IPS-15b (cell line): ENCODE measurements at regions not wholly inside any gene's neighbourhood (a gene's known extent, or its start where the extent isn't known, plus 50 kb on each side); places are given as distances from the start of the nearest gene placed in this dataset.

Source experiments
- H3K27me3 ChIP-seq: one replicate; pipeline ENCODE4 v1.6.1; 2013; ENCODE audit warnings: low read length; ENCODE audit not compliant: control insufficient read depth, insufficient read depth
- H3K36me3 ChIP-seq: one replicate; pipeline ENCODE4 v1.6.1; 2013; ENCODE audit warnings: low read length; ENCODE audit not compliant: control insufficient read depth, insufficient read depth
- H3K4me1 ChIP-seq: one replicate; pipeline ENCODE4 v1.6.1; 2013; ENCODE audit warnings: mild to moderate bottlenecking, low read length; ENCODE audit not compliant: control insufficient read depth, insufficient read depth
- H3K4me3 ChIP-seq: one replicate; pipeline ENCODE4 v1.5.1; 2013; ENCODE audit warnings: low read depth, low read length
- H3K9ac ChIP-seq: one replicate; pipeline ENCODE4 v1.6.1; 2013; ENCODE audit warnings: low read depth, mild to moderate bottlenecking, low read length
- H3K9me3 ChIP-seq: one replicate; pipeline ENCODE4 v1.6.1; 2013; ENCODE audit warnings: mild to moderate bottlenecking, low read length; ENCODE audit not compliant: control insufficient read depth, insufficient read depth

DNA sequence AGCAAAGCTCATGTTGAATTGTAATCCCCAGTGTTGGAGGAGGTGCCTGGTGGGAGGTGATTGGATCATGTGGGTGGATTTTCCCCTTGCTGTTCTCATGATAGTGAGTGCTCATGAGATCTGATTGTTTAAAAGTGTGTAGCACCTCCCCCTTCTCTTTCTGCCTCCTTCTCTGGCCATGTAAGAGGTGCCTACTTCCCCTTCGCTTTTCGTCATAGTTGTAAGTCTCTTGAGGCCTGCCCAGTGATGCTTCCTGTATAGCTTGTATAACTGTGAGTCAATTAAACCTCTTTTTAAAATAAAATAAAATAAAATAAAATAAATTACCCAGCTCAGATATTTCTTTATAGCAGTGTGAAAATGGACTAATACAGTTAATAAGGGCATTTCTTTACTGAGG is 1025.7 kb downstream of the PLA2G4A start:
- no peak overlapping the region for H3K9ac ChIP-seq
- H3K4me3 ChIP-seq: no peak overlapping the region
- H3K27me3 ChIP-seq: no peaks in the 10 kb centered on the region
- H3K9me3 ChIP-seq: no peaks in the 10 kb centered on the region
- H3K4me1 ChIP-seq: no peaks in the 10 kb centered on the region
- H3K36me3 ChIP-seq: no peaks in the 10 kb centered on the region

DNA sequence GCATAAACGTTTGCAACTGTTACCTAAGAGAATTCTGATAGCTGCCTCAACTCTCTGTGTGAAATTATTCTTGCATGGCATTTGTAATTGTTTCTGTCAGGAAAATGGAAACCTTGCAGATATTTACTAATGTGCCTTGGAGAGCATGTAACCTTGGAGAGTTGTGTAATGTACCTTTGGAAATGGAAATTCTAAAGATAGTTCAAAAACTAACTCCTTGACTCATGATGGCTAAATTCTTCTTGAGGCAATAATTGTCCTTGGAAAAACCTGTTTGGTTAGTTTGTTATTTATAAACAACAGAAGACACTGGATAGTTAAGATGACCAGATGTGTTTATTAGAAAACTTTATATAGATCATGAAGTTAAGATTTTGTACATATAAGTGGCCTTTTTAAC is 1033.8 kb downstream of the PLA2G4A start:
- no peak overlapping the region for H3K9ac ChIP-seq
- H3K36me3 ChIP-seq: no peaks in the 10 kb centered on the region
- no peaks in the 10 kb centered on the region for H3K9me3 ChIP-seq
- no peaks in the 10 kb centered on the region for H3K4me1 ChIP-seq
- H3K27me3 ChIP-seq: no peaks in the 10 kb centered on the region
- H3K4me3 ChIP-seq: no peak overlapping the region

DNA sequence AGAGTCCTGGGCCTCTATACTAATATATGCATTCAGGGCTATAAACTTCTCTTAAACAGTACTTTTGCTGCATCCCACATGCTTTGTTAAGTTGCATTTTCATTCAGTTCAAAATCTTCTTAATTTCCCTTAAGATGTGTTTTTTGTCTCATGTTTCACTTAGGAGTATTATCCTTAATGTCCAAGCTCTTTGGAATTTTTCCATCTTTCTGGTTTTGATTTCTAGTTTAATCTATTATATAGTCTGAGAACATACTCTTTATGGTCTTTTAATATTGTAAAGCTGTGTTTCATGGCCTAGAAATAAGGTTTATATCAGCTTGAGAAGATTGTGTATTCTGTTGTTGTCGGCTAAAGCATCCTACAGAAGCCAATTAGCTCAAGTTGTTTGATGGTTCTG is 1041.8 kb downstream of the PLA2G4A start:
- Histone ChIP-seq H3K27me3 (no peaks in the 10 kb centered on the region), H3K36me3 (no peaks in the 10 kb centered on the region), H3K9me3 (no peaks in the 10 kb centered on the region), H3K9ac (no peak overlapping the region), H3K4me3 (no peak overlapping the region), H3K4me1 (no peaks in the 10 kb centered on the region)

GRCh38 chr1:187871177-187871845 is 1042.6 kb downstream of the PLA2G4A start:
- Histone ChIP-seq H3K9me3 (no peaks in the 10 kb centered on the region), H3K4me1 (no peaks in the 10 kb centered on the region), H3K27me3 (no peaks in the 10 kb centered on the region), H3K4me3 (no peak overlapping the region), H3K36me3 (no peaks in the 10 kb centered on the region), H3K9ac (no peak overlapping the region)

DNA sequence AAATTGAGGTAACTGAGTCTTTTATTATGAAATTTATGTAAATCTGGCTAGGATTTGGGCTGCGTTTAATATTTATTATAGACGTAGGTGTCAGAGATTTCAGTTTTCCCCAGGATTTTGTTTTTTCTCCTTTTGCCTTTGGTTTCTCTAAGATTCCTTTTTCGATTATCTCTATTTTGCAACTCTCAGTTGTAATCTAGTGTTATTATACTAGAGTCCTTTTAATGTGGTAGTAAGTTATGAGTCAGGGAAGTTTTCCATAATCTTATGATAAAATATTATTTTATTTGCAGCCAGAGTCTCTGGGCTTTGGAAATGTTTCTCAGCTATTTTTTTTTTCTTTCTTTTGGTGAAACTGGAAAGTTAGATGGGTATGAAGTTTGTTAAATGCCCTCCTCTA is 1043.8 kb downstream of the PLA2G4A start:
- Histone ChIP-seq H3K4me3 (no peak overlapping the region), H3K9ac (no peak overlapping the region), H3K4me1 (no peaks in the 10 kb centered on the region), H3K27me3 (no peaks in the 10 kb centered on the region), H3K36me3 (no peaks in the 10 kb centered on the region), H3K9me3 (no peaks in the 10 kb centered on the region)

DNA sequence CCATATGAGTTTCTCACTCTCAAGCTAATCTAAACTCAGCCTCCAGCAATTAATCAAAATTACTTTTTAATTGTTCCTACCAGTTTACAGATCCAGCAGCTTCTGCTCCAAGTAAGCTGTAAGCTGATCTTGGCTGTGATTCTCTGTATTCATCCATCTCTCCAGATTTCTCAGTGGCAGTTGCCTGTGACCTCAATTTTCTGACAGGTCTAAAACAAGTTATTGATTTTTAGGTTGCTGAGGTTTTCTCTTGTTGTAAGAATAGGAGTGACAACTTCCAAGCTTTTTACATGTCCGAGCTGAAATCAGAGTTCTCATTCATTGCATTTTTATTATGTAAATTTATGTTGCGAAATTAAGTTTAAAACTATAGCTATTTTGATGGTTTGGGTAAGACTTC is 1044.4 kb downstream of the PLA2G4A start:
- no peaks in the 10 kb centered on the region for H3K27me3 ChIP-seq
- H3K4me3 ChIP-seq: no peak overlapping the region
- no peaks in the 10 kb centered on the region for H3K9me3 ChIP-seq
- H3K9ac ChIP-seq: no peak overlapping the region
- H3K4me1 ChIP-seq: no peaks in the 10 kb centered on the region
- H3K36me3 ChIP-seq: no peaks in the 10 kb centered on the region

DNA sequence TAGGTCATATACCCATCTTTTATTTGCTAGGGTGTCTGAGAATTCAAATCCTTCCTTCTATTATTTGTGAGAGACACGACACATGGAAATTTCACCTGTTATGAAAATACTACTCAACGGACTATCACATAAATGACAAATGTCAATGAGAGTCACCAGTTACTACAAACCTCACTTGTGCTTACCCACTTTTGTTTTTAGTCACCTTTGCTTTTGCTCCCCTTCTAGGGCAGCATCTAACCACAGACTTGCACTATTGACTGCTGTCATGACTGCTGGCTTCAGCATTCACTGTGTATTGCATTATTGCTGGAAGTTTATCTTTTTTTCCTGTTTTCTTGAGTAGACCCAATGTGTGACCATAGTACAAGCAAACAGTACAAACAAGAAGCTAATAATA is 1048.0 kb downstream of the PLA2G4A start:
- Histone ChIP-seq H3K4me1 (no peaks in the 10 kb centered on the region), H3K27me3 (no peaks in the 10 kb centered on the region), H3K36me3 (no peaks in the 10 kb centered on the region), H3K9me3 (no peaks in the 10 kb centered on the region), H3K9ac (no peak overlapping the region), H3K4me3 (no peak overlapping the region)

- no peaks in the 10 kb centered on the region for H3K36me3 ChIP-seq
- no peaks in the 10 kb centered on the region for H3K27me3 ChIP-seq
- no peak overlapping the region for H3K4me3 ChIP-seq
- H3K9ac ChIP-seq: no peak overlapping the region
- H3K9me3 ChIP-seq: no peaks in the 10 kb centered on the region
- no peaks in the 10 kb centered on the region for H3K4me1 ChIP-seq
Observed at GRCh38 chr1:187877220-187877619, 1048.5 kb downstream of the PLA2G4A start.

DNA sequence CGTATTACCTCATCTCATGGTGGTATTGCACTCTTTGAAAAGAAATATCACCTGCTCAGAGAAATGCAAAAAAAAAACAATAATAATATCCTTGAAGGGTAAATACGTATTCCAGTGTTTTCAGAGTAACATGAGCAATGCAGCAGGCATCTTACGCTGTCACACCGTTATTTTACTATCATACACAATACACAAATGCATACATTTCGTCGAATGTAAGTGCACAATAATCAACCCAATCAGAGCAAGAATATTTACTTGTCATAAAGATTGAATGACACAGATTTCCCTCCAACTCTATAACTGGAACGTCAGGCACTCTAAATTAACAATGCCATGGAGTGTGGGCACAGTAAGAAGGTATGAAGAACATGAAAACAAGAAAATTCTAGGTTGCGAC is 1050.1 kb downstream of the PLA2G4A start:
- H3K27me3 ChIP-seq: no peaks in the 10 kb centered on the region
- H3K9me3 ChIP-seq: no peaks in the 10 kb centered on the region
- H3K4me1 ChIP-seq: no peaks in the 10 kb centered on the region
- H3K4me3 ChIP-seq: no peak overlapping the region
- H3K9ac ChIP-seq: no peak overlapping the region
- H3K36me3 ChIP-seq: no peaks in the 10 kb centered on the region

- Histone ChIP-seq H3K9ac (no peak overlapping the region), H3K4me1 (no peaks in the 10 kb centered on the region), H3K27me3 (no peaks in the 10 kb centered on the region), H3K4me3 (no peak overlapping the region), H3K36me3 (no peaks in the 10 kb centered on the region), H3K9me3 (no peaks in the 10 kb centered on the region)
Observed at GRCh38 chr1:187883356-187883755, 1054.6 kb downstream of the PLA2G4A start.

DNA sequence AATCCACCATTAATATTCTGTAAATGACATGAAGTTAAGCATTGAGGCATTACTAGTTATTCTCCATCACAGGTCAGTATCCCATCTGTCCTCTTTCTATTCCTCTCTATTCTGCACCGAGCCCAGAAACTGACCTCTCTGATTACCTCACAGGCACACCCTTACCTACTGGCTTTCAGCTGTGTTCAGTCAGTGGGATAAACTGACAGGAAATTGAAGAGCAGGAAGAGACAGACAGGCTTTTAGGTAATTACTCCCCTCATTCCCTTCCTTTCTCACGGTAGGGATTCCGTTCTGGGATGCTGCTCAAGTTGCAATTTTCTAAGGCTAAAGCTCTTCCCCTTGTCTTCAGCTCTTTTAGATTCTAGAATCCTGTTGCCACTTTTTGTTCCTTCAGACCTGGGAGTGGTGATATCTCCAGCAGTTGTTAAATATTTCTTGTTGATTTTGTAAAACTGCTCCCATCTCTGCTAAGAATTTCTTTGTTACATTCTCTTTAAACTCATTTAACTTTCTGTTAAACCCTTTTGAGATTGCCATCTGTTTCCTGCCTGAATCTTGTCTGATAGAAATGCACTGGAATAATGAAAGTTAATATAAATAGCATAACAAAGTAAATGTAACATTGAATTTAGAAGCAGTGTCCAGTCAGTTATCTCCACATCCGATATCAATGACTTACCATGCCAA is 1063.4 kb downstream of the PLA2G4A start:
- H3K36me3 ChIP-seq: no peaks in the 10 kb centered on the region
- no peak overlapping the region for H3K9ac ChIP-seq
- no peaks in the 10 kb centered on the region for H3K27me3 ChIP-seq
- H3K9me3 ChIP-seq: no peaks in the 10 kb centered on the region
- H3K4me1 ChIP-seq: no peaks in the 10 kb centered on the region
- H3K4me3 ChIP-seq: no peak overlapping the region

GRCh38 chr1:187892683-187893039 is 1063.9 kb downstream of the PLA2G4A start:
- Histone ChIP-seq H3K4me3 (no peak overlapping the region), H3K9ac (no peak overlapping the region), H3K9me3 (no peaks in the 10 kb centered on the region), H3K27me3 (no peaks in the 10 kb centered on the region), H3K4me1 (no peaks in the 10 kb centered on the region), H3K36me3 (no peaks in the 10 kb centered on the region)
